GM10248 (cell line): ENCODE measurements at regions not wholly inside any gene's neighbourhood (a gene's known extent, or its start where the extent isn't known, plus 50 kb on each side); places are given as distances from the start of the nearest gene placed in this dataset.

ENCODE experiments used
- CTCF ChIA-PET: fragments of 300-600 bp; sonication (Branson Sonifier 250); formaldehyde crosslinking; extraction: SDS; loops from one replicate; lab custom pipeline; 2021; ENCODE audit warnings: antibody characterized with exemption; lab: Yijun Ruan, JAX
- POLR2A ChIA-PET: fragments of 350-650 bp; sonication (Branson Sonifier 250); formaldehyde crosslinking; extraction: SDS; loops from one replicate; lab custom pipeline; 2020; ENCODE audit warnings: antibody characterized with exemption; lab: Yijun Ruan, JAX
- DNase-seq: peaks from one replicate; pipeline ENCODE4 v3.0.0; 2012; ENCODE audit errors: extremely low spot score
- TF ChIP-seq, protein P1 (sequence below): IDR thresholded peaks from 2 replicates; pipeline ENCODE4 v1.5.1; 2012; ENCODE audit warnings: mild to moderate bottlenecking, low read depth; ENCODE audit errors: extremely low read depth, missing control alignments, control extremely low read depth

DNA sequence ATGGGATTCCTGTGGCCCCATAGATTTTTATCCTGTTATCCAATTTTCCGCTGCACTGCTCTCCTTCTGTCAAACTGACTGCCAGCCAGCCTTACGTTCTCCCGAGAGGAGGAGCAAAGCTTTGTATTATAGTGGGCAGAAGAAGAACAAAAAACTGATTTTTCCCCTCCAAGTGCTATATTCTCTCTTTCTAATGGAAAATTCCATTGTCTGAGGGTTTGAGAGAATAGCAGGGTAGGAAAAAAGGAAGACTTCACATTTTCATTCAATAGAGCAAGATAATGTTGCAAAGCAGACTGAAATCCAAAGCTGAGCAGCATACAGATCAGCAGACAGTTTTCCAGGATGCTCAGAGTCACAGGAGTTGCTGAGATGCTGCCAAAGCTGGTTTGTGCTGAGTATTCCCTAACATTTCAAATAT lies 238.0 kb downstream of the UBE2E3 start:
- DNase-seq, result no peak
- TF ChIP-seq, protein P1, sequence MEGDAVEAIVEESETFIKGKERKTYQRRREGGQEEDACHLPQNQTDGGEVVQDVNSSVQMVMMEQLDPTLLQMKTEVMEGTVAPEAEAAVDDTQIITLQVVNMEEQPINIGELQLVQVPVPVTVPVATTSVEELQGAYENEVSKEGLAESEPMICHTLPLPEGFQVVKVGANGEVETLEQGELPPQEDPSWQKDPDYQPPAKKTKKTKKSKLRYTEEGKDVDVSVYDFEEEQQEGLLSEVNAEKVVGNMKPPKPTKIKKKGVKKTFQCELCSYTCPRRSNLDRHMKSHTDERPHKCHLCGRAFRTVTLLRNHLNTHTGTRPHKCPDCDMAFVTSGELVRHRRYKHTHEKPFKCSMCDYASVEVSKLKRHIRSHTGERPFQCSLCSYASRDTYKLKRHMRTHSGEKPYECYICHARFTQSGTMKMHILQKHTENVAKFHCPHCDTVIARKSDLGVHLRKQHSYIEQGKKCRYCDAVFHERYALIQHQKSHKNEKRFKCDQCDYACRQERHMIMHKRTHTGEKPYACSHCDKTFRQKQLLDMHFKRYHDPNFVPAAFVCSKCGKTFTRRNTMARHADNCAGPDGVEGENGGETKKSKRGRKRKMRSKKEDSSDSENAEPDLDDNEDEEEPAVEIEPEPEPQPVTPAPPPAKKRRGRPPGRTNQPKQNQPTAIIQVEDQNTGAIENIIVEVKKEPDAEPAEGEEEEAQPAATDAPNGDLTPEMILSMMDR, result no peak
- ChIA-PET POLR2A (no interaction called here), CTCF (interaction anchor here (1.2 to 1.4 kb wide), 3 partner anchors 10 to 40 kb away, joined by 3 read pairs; no protein-coding TSS in a partner anchor)

DNA sequence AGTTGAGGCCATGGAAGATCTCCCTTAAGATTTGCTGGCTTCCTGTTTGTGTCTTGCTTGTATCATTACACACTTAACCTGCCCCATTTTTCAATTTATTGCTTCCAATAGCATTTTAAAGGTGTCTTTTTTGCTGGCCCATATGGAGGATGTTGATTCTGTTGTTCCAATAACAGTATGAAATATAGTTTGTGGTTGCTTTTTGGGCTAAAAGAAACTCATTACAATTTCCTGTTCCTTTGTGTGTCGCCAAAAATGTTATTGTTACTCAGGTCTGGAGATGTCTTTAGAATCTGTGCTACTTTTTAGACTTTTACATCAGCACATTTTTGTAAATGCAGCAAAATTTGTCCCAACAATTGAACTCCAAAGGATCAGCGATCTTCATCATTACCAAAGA lies 234.0 kb upstream of the ITGA4 start:
- ChIA-PET POLR2A (no interaction called here), CTCF (no interaction called here)
- TF ChIP-seq, protein P1, result no peak
- DNase-seq, result no peak

DNA sequence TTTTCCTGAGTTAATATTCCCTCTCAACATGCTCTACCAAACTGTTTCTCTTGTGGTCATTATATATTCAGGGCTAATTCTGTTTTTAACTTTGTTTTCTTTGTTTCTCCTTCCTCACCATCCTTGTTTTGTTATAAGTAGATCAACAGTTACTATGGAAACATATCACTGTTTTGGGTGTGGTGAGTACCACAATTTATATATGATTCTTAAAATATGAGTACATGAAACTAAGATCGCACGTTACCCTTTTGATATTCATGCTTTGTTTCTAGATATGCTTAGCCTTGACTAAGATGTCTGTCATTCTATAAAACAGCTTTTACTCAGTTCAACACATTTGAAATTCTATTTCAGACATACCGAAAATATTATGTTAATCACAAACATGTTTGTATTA lies 232.3 kb upstream of the ITGA4 start:
- ChIA-PET CTCF (no interaction called here), POLR2A (no interaction called here)
- TF ChIP-seq, protein P1, result no peak
- DNase-seq, result no peak

DNA sequence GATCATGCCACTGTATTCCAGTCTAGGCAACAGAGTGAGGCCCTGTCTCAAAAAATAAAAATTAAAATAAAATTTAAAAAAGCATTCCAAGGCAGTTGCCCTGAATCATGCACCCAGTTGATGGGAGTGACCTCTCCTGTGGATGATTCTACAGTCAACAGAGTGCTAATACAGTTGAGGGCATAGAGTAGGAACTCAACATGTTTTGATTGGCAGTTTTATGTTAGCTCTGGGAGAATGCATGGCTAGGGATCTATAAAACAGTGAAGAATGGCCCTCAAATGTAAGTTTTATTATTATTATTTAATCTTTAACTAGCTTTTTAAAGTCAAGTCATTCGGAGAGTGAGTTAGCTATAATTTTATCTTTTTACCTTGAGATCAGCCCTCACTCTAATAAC lies 228.5 kb upstream of the ITGA4 start:
- TF ChIP-seq, protein P1, result no peak
- ChIA-PET POLR2A (no interaction called here), CTCF (interaction anchor here (0.8 to 1.5 kb wide), 6 partner anchors 10 to 53 kb away, joined by 3 to 4 read pairs (median 4); no protein-coding TSS in a partner anchor)
- DNase-seq, result no peak

DNA sequence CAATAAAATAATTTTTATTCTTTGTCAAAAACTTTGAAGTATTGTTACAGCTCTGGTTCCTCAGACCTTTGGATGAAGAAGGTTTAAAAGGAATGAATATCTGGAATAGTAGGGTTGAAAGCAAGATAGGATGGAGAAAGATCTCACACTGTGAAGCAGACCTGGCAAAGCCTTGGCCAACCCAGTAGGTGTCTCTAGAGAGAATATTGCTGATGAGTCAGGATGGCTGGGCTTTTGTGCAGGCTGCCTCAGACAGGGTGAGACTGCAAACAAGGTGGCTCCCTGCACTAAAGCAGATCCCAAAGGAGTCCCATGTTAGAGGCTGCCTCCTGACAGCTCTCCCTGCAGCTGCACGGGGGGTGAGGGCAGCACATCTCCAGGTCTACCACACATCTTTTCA lies 226.0 kb upstream of the ITGA4 start:
- CTCF ChIA-PET, result no interaction called here
- POLR2A ChIA-PET, result no interaction called here
- TF ChIP-seq, protein P1, result no peak
- no peak for DNase-seq

DNA sequence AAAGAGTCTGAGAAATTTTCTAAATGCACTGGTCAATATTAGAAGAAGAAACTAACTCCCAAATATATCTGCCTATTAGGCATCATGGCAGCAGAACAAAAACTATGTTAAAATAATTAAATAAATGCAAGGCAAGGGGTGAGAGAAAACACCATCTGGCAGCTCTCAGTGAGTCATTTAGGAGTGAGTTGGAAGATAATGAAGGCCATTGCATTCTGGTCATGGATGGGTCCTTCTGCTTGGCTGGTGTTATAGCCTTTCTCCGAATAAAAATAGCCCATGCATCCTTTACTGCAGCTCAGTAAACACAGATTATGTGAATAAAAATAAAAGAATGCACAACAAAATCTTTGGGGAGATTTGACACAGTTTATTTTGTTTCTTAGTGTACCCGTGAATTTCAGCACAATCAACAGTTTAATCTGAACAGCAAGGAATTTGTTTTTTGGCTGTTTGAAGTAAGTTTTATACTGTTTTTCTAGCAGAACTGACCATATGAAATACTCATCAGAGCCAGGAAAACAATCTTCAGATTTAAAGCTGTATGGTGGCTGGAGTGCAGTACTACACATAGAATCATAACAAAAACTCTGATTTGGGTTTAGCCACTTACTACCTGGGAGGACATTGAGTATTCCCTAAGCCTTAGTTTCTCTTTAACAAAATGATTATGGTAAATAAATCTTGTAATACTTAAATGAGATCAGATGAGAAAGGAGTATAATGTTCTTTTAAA lies 225.1 kb upstream of the ITGA4 start:
- TF ChIP-seq, protein P1, result no peak
- DNase-seq, result no peak
- ChIA-PET CTCF (no interaction called here), POLR2A (no interaction called here)
